DND-41 (cell line): ENCODE measurements at regions not wholly inside any gene's neighbourhood (a gene's known extent, or its start where the extent isn't known, plus 50 kb on each side); places are given as distances from the start of the nearest gene placed in this dataset.

Experiments
- EZH2 ChIP-seq: IDR thresholded peaks from 3 replicates; pipeline ENCODE4 v1.6.1; 2012; ENCODE audit warnings: borderline replicate concordance, low read depth, mild to moderate bottlenecking, moderate library complexity, low read length, inconsistent platforms; ENCODE audit not compliant: severe bottlenecking
- TF ChIP-seq, protein P1 (sequence below): IDR thresholded peaks from 2 replicates; pipeline ENCODE4 v1.5.1; 2012; ENCODE audit warnings: borderline replicate concordance, low read length, moderate library complexity, mild to moderate bottlenecking; ENCODE audit not compliant: poor library complexity, severe bottlenecking; ENCODE audit errors: extremely low read depth

DNA sequence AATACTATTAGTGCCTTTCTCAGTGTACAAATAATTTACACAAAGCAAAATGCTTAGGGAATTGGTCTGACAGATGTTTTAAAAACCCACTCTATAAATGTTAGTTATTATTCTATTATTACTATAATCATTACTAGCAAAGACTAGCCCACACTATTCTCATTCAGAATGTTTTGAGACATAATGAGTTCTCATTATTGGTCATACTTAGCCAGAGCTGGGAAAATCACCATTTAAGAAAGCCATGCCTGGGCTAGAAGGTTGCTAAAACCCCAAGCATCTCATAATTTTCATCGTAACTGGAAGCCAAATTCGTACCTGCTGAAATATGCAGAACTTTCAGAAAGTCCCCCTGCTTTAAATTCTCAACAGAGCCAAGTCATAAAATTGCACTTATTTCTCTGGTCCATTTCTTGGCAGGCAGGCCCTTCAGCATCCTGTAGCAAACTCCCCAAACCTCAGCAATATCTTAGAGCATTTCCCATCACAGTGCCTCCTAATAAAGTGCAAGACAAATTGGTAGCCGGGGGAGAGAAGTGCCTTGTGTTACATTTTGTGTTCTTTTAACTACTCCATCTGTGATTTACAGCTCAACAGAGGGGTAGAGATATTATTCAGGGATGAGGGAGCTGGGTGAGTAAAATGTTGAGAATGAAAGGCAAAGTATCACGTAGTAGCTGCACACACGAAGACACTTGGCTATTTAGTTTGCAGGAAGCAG, 79.8 kb upstream of the ADAMTS18 start:
- TF ChIP-seq, protein P1, sequence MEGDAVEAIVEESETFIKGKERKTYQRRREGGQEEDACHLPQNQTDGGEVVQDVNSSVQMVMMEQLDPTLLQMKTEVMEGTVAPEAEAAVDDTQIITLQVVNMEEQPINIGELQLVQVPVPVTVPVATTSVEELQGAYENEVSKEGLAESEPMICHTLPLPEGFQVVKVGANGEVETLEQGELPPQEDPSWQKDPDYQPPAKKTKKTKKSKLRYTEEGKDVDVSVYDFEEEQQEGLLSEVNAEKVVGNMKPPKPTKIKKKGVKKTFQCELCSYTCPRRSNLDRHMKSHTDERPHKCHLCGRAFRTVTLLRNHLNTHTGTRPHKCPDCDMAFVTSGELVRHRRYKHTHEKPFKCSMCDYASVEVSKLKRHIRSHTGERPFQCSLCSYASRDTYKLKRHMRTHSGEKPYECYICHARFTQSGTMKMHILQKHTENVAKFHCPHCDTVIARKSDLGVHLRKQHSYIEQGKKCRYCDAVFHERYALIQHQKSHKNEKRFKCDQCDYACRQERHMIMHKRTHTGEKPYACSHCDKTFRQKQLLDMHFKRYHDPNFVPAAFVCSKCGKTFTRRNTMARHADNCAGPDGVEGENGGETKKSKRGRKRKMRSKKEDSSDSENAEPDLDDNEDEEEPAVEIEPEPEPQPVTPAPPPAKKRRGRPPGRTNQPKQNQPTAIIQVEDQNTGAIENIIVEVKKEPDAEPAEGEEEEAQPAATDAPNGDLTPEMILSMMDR: no peak
- no peak for TF ChIP-seq EZH2
